HEK293T (cell line): ENCODE measurements at regions not wholly inside any gene's neighbourhood (a gene's known extent, or its start where the extent isn't known, plus 50 kb on each side); places are given as distances from the start of the nearest gene placed in this dataset.

ENCODE experiments used
- FOXM1 ChIP-seq: fragments of 450-650 bp; IDR thresholded peaks from 2 replicates; pipeline ENCODE4 v1.6.1; 2017; ENCODE audit warnings: mild to moderate bottlenecking, borderline replicate concordance
- TARDBP ChIP-seq: fragments of 450-650 bp; IDR thresholded peaks from 2 replicates; pipeline ENCODE4 v1.6.1; 2016

- no peak for TF ChIP-seq FOXM1
- no peak for TF ChIP-seq TARDBP
These were observed 92.0 kb downstream of the NHLRC3 start for GRCh38 chr13:39130301-39130700.
